ENCODE measurements at regions not wholly inside any gene's neighbourhood (a gene's known extent, or its start where the extent isn't known, plus 50 kb on each side); places are given as distances from the start of the nearest gene placed in this dataset.

- Histone ChIP-seq H3K36me3 (replicated peaks in 1 of 2) (no peaks in the 10 kb centered on the region), H3K4me1 (replicated peaks in 1 of 2) (no peaks in the 10 kb centered on the region), H3K4me3 (no peak overlapping the region), H3K9me3 (replicated peaks in 1 of 3) (no peaks in the 10 kb centered on the region), H3K27me3 (no peaks in the 10 kb centered on the region), H3K27ac (no peak overlapping the region)
- no peak for TF ChIP-seq POLR2A (IDR thresholded peaks at IDR 0.05)
- TF ChIP-seq, protein P1, sequence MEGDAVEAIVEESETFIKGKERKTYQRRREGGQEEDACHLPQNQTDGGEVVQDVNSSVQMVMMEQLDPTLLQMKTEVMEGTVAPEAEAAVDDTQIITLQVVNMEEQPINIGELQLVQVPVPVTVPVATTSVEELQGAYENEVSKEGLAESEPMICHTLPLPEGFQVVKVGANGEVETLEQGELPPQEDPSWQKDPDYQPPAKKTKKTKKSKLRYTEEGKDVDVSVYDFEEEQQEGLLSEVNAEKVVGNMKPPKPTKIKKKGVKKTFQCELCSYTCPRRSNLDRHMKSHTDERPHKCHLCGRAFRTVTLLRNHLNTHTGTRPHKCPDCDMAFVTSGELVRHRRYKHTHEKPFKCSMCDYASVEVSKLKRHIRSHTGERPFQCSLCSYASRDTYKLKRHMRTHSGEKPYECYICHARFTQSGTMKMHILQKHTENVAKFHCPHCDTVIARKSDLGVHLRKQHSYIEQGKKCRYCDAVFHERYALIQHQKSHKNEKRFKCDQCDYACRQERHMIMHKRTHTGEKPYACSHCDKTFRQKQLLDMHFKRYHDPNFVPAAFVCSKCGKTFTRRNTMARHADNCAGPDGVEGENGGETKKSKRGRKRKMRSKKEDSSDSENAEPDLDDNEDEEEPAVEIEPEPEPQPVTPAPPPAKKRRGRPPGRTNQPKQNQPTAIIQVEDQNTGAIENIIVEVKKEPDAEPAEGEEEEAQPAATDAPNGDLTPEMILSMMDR (IDR thresholded peaks at IDR 0.05) = no peak
- WGBS, 4 donors = 83 to 100% (median 93%) methylated on average over 1 of the region's 1 CpG
- no peak for DNase-seq
- intact Hi-C loops (cut with DNase I) = no loop called here
Measured at GRCh38 chr10:27603104-27603503, 99.0 kb downstream of the RAB18 start.

- no peaks in the 10 kb centered on the region for H3K4me1 ChIP-seq (replicated peaks in 1 of 2)
- no peaks in the 10 kb centered on the region for H3K27me3 ChIP-seq
- H3K27ac ChIP-seq = no peak overlapping the region
- DNase-seq = peak in 1 of 7 donors; percentile 3
- TF ChIP-seq, protein P1 (IDR thresholded peaks at IDR 0.05) = no peak
- no peak for TF ChIP-seq POLR2A (IDR thresholded peaks at IDR 0.05)
- intact Hi-C loops (cut with DNase I) = no loop called here
- no peak overlapping the region for H3K4me3 ChIP-seq
- no peaks in the 10 kb centered on the region for H3K9me3 ChIP-seq (replicated peaks in 1 of 3)
- no peaks in the 10 kb centered on the region for H3K36me3 ChIP-seq (replicated peaks in 1 of 2)
- WGBS, 4 donors = 45 to 61% (median 57%) methylated on average over 4 of the region's 4 CpGs
Measured at GRCh38 chr10:27605318-27605717, 101.2 kb downstream of the RAB18 start.

- Histone ChIP-seq H3K4me1 (replicated peaks in 1 of 2) (no peaks in the 10 kb centered on the region), H3K4me3 (no peak overlapping the region), H3K9me3 (replicated peaks in 1 of 3) (no peaks in the 10 kb centered on the region), H3K27me3 (no peaks in the 10 kb centered on the region), H3K36me3 (replicated peaks in 1 of 2) (no peaks in the 10 kb centered on the region), H3K27ac (no peak overlapping the region)
- intact Hi-C loops (cut with DNase I) = no loop called here
- no peak for DNase-seq
- TF ChIP-seq, protein P1 (IDR thresholded peaks at IDR 0.05) = no peak
- TF ChIP-seq POLR2A (IDR thresholded peaks at IDR 0.05) = no peak
- WGBS, 4 donors = 65 to 88% (median 76%) methylated on average over 6 of the region's 6 CpGs
Measured at GRCh38 chr10:27607591-27607990, 103.5 kb downstream of the RAB18 start.

- H3K4me3 ChIP-seq = no peak overlapping the region
- no peaks in the 10 kb centered on the region for H3K9me3 ChIP-seq (replicated peaks in 1 of 3)
- no peaks in the 10 kb centered on the region for H3K36me3 ChIP-seq (replicated peaks in 1 of 2)
- no peak for DNase-seq
- 57 to 76% (median 66%) methylated on average over 3 of the region's 3 CpGs for WGBS, 4 donors
- no peak overlapping the region for H3K27ac ChIP-seq
- no peaks in the 10 kb centered on the region for H3K27me3 ChIP-seq
- intact Hi-C loops (cut with DNase I) = no loop called here
- no peaks in the 10 kb centered on the region for H3K4me1 ChIP-seq (replicated peaks in 1 of 2)
- no peak for TF ChIP-seq POLR2A (IDR thresholded peaks at IDR 0.05)
- TF ChIP-seq, protein P1 (IDR thresholded peaks at IDR 0.05) = no peak
Measured at GRCh38 chr10:27611236-27611635, 107.1 kb downstream of the RAB18 start.
